Right atrium auricular region (tissue), 2 donors: ENCODE measurements at regions not wholly inside any gene's neighbourhood (a gene's known extent, or its start where the extent isn't known, plus 50 kb on each side); places are given as distances from the start of the nearest gene placed in this dataset.

ENCODE experiments used
- DNase-seq: peaks from one replicate; pipeline ENCODE4 v3.0.0-alpha.2; 2019; ENCODE audit warnings: low spot score
- H3K27ac ChIP-seq, 2 donors: fragments of 200-600 bp; sonication (generic); 1 replicate in 1 of 2; 2 replicates in 1 of 2; pipeline ENCODE4 v1.5.1; 2016 to 2019
- H3K27me3 ChIP-seq, 2 donors: fragments of 200-600 bp; sonication (generic); one replicate each; pipeline versions ENCODE4 v1.5.1 to v1.6.0; 2017 to 2019
- H3K36me3 ChIP-seq: fragments of 200-600 bp; sonication (generic); one replicate; pipeline ENCODE4 v1.5.1; 2016
- H3K4me1 ChIP-seq, 2 donors: fragments of 200-600 bp; sonication (generic); one replicate each; pipeline versions ENCODE4 v1.5.1 to v1.6.0; 2017 to 2019
- H3K4me3 ChIP-seq, 2 donors: fragments of 200-600 bp; sonication (generic); 1 replicate in 1 of 2; 2 replicates in 1 of 2; pipeline ENCODE4 v1.5.1; 2017 to 2019; ENCODE audit warnings: mild to moderate bottlenecking in 1 of 2, moderate library complexity in 1 of 2
- H3K9me3 ChIP-seq, 2 donors: fragments of 200-600 bp; sonication (generic); one replicate each; pipeline ENCODE4 v1.5.1; 2019
- CTCF ChIP-seq, 2 donors: fragments of 200-600 bp; sonication (generic); IDR thresholded peaks; one replicate each; pipeline ENCODE4 v1.5.1; 2019; ENCODE audit warnings: antibody characterized with exemption in 2 of 2

DNA sequence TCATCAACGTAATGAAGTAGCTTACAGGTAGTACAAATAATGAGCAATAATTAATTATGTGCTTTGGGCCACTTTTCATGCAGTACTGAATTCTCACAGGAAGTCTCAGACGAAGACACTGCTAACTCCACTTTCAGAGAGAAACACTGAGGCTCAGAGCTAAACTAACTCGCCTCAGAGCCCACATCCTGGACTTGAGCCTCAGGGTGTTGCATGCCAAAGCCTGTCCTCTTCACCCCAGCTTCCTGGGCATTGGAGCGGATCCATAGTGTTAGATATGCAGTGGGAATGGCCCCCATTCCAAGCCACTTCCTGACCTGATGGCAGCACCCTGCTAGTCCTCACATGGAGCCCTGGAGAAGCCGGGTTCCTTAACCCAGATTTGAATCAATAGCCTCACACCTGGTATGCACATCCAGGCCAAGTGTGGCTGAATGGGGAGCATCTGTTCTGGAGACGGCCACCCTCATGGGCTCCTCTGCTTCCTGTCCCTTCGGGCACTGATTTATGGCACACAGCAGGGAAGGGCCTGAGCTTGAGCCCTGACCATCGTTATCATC is 265.1 kb upstream of the ZNF32 start:
- no peaks in the 10 kb centered on the region for H3K36me3 ChIP-seq
- H3K4me3 ChIP-seq = no peak overlapping the region
- TF ChIP-seq CTCF (IDR thresholded peaks at IDR 0.05) = no peak
- DNase-seq = no peak
- no peaks in the 10 kb centered on the region for H3K9me3 ChIP-seq
- no peaks in the 10 kb centered on the region for H3K27me3 ChIP-seq
- H3K4me1 ChIP-seq = peaks cover 0 to 21% of the 10 kb centered on the region in 2 donors
- no peak overlapping the region for H3K27ac ChIP-seq

GRCh38 chr10:43912469-43912868 is 263.8 kb upstream of the ZNF32 start:
- Histone ChIP-seq H3K4me3 (no peak overlapping the region), H3K36me3 (no peaks in the 10 kb centered on the region), H3K27me3 (no peaks in the 10 kb centered on the region), H3K4me1 (peaks cover 0 to 21% of the 10 kb centered on the region in 2 donors), H3K27ac (no peak overlapping the region), H3K9me3 (no peaks in the 10 kb centered on the region)
- no peak for DNase-seq
- TF ChIP-seq CTCF (IDR thresholded peaks at IDR 0.05) = no peak

DNA sequence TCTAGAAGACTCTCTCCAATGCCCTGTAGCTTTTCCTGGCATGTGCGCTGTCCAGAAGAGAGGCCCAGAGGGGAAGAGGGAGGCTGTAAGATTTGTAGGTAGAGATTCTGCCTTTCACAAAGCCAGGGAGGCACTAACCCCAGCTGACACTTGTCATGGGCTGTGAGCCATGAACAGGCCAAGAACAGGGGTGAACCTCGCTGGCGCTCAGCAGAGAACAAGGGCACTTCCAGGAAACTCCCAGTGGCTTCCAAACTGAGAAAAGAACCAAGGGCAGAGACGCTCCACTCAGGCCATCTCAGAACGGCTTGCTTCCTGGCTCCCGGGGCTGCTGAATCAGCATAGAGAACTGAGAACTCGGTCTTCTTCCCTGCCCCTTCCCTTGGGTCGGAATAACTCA is 257.8 kb upstream of the ZNF32 start:
- no peaks in the 10 kb centered on the region for H3K36me3 ChIP-seq
- no peak for TF ChIP-seq CTCF (IDR thresholded peaks at IDR 0.05)
- H3K27ac ChIP-seq = peak overlapping the region; percentile 42 to 46
- H3K27me3 ChIP-seq = no peaks in the 10 kb centered on the region
- H3K4me3 ChIP-seq = no peak overlapping the region
- H3K4me1 ChIP-seq = peaks cover 0 to 46% of the 10 kb centered on the region in 2 donors
- H3K9me3 ChIP-seq = no peaks in the 10 kb centered on the region
- peak; percentile 59 for DNase-seq

GRCh38 chr10:43905512-43906236 is 257.0 kb upstream of the ZNF32 start:
- Histone ChIP-seq H3K4me1 (peaks cover 0 to 38% of the 10 kb centered on the region in 2 donors), H3K36me3 (no peaks in the 10 kb centered on the region), H3K27ac (peak overlapping the region; percentile 42 to 46), H3K4me3 (no peak overlapping the region), H3K27me3 (no peaks in the 10 kb centered on the region), H3K9me3 (no peaks in the 10 kb centered on the region)
- TF ChIP-seq CTCF (IDR thresholded peaks at IDR 0.05) = no peak
- peak; percentile 73 for DNase-seq

DNA sequence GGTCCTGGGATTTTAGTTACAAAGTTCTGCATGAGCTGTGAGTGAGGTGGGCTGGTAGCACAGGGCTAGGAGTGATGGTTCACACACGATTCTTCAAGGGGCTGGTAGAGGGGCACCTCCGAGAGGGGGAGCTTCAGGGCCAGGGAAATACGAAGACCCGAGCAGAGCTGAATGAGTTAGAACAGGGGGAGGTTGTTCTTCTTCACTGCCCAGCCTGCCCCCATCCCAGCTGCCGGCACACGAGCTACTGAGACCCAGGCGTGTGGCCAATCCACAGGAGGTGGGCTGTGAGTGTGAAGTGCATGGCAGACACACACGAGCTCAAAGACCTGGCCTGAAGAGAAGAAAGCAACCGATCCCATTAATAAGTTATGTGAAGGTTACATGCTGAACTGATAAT is 256.2 kb upstream of the ZNF32 start:
- peak; percentile 54 for DNase-seq
- Histone ChIP-seq H3K9me3 (no peaks in the 10 kb centered on the region), H3K27ac (peak overlapping the region in 1 of 2 donors; percentile 41), H3K36me3 (no peaks in the 10 kb centered on the region), H3K27me3 (no peaks in the 10 kb centered on the region), H3K4me3 (no peak overlapping the region), H3K4me1 (peaks cover 0 to 30% of the 10 kb centered on the region in 2 donors)
- TF ChIP-seq CTCF (IDR thresholded peaks at IDR 0.05) = no peak
